ENCODE measurements at regions not wholly inside any gene's neighbourhood (a gene's known extent, or its start where the extent isn't known, plus 50 kb on each side); places are given as distances from the start of the nearest gene placed in this dataset.

GRCh38 chr11:69974528-69974927 lies 103.6 kb upstream of the ANO1 start:
- WGBS (ENCODE audit: missing lambda C conversion rate), result 84% methylated on average over 4 of the region's 4 CpGs
- DNase-seq (ENCODE audit: low read depth in 1 of 2, low spot score in 1 of 2), result no peak
- POLR2A ChIA-PET, result no interaction called here
- TF ChIP-seq BHLHE40 (IDR thresholded peaks at IDR 0.05; ENCODE audit: low read depth, low read length), result no peak
- no peak for TF ChIP-seq FOSL2 (IDR thresholded peaks at IDR 0.05)
- no peak for TF ChIP-seq FOSL2 (CRISPR knock-in tag; IDR thresholded peaks at IDR 0.05)
- no peak for TF ChIP-seq SMC3 (IDR thresholded peaks at IDR 0.05)
- TF ChIP-seq PHF8 (IDR thresholded peaks at IDR 0.05; ENCODE audit: borderline replicate concordance, low read depth), result no peak
- TF ChIP-seq SREBF2 (IDR thresholded peaks at IDR 0.05), result no peak
- no peak for TF ChIP-seq NR3C1 (IDR thresholded peaks at IDR 0.05)
- no peak for TF ChIP-seq MAFK (IDR thresholded peaks at IDR 0.05; ENCODE audit: partially characterized antibody)
- TF ChIP-seq HDAC2 (IDR thresholded peaks at IDR 0.05), result no peak
- TF ChIP-seq RAD21 (conservative IDR thresholded peaks at IDR 0.05 in 1 of 2, IDR thresholded peaks at IDR 0.05 in 1 of 2), result no peak
- TF ChIP-seq RNF2 (IDR thresholded peaks at IDR 0.05; ENCODE audit: borderline replicate concordance, low read depth), result no peak
- no peak for TF ChIP-seq MAZ (IDR thresholded peaks at IDR 0.05; ENCODE audit: borderline replicate concordance, low read depth, low read length)
- Histone ChIP-seq H3K4me1 (peaks cover 4% of the 10 kb centered on the region; the same call in 2 of the 3 replicates), H3K4me2 (no peak overlapping the region), H3K9me3 (no peaks in the 10 kb centered on the region), H3K4me3 (no peak overlapping the region), H3K27ac (no peak overlapping the region)
- CTCF ChIA-PET, result interaction anchor here (0.7 to 1.7 kb wide), 2 partner anchors 14 to 24 kb away, joined by 3 to 5 read pairs; no protein-coding TSS in a partner anchor
- ATAC-seq, result no peak
- no peak for FAIRE-seq

- no peak for ATAC-seq
- ChIA-PET POLR2A (no interaction called here), CTCF (interaction anchor here (1.7 kb wide), 1 partner anchor 26 kb away, joined by 5 read pairs; no protein-coding TSS in a partner anchor)
- no peak overlapping the region for H3K4me2 ChIP-seq
- FAIRE-seq, result no peak
- H3K4me1 ChIP-seq, result no peaks in the 10 kb centered on the region
- no peak overlapping the region for H3K27ac ChIP-seq
- TF ChIP-seq ZNF302 (CRISPR knock-in tag; IDR thresholded peaks at IDR 0.05), result no peak
- no peak for TF ChIP-seq RNF2 (IDR thresholded peaks at IDR 0.05; ENCODE audit: borderline replicate concordance, low read depth)
- no peak for TF ChIP-seq RCOR1 (IDR thresholded peaks at IDR 0.05; ENCODE audit: low read depth, low read length)
- no peak for TF ChIP-seq KDM1A (IDR thresholded peaks at IDR 0.05; ENCODE audit: low read depth)
- TF ChIP-seq GATA3 (IDR thresholded peaks at IDR 0.05; ENCODE audit: borderline replicate concordance), result no peak
- TF ChIP-seq EHF (CRISPR knock-in tag; IDR thresholded peaks at IDR 0.05), result no peak
- TF ChIP-seq POLR2AphosphoS2 (conservative IDR thresholded peaks at IDR 0.05; ENCODE audit: low read length), result no peak
- no peak for TF ChIP-seq NPAS2 (CRISPR knock-in tag; IDR thresholded peaks at IDR 0.05; ENCODE audit: borderline replicate concordance)
- no peak for TF ChIP-seq SMC3 (IDR thresholded peaks at IDR 0.05)
- TF ChIP-seq ELK1 (IDR thresholded peaks at IDR 0.05; ENCODE audit: low read depth, low read length), result no peak
- TF ChIP-seq JUN (IDR thresholded peaks at IDR 0.05), result no peak
- TF ChIP-seq HOXB13 (CRISPR knock-in tag; IDR thresholded peaks at IDR 0.05; ENCODE audit: low read depth), result no peak
- no peak for TF ChIP-seq ESRRA (IDR thresholded peaks at IDR 0.05; ENCODE audit: borderline replicate concordance, low read length)
- no peak for TF ChIP-seq POLR2A (IDR thresholded peaks at IDR 0.05; ENCODE audit: low read length)
- TF ChIP-seq BCL3 (IDR thresholded peaks at IDR 0.05), result no peak
- TF ChIP-seq MAX (IDR thresholded peaks at IDR 0.05), result no peak
- no peak for TF ChIP-seq MAFK (IDR thresholded peaks at IDR 0.05; ENCODE audit: partially characterized antibody)
- no peak for DNase-seq (ENCODE audit: low read depth in 1 of 2, low spot score in 1 of 2)
- no peak overlapping the region for H3K4me3 ChIP-seq
- 79% methylated on average over 7 of the region's 7 CpGs for WGBS (ENCODE audit: missing lambda C conversion rate)
- no peaks in the 10 kb centered on the region for H3K9me3 ChIP-seq
Observed at GRCh38 chr11:69975822-69976221, 102.3 kb upstream of the ANO1 start.

Data from A549 (cell line).